ENCODE measurements at regions not wholly inside any gene's neighbourhood (a gene's known extent, or its start where the extent isn't known, plus 50 kb on each side); places are given as distances from the start of the nearest gene placed in this dataset.

- no peak overlapping the region for H2AFZ ChIP-seq (ENCODE audit: low read length)
- H3F3A ChIP-seq (ENCODE audit: insufficient read depth, low read length) = no peaks in the 10 kb centered on the region
- no peaks in the 10 kb centered on the region for H3K9me3 ChIP-seq (ENCODE audit: low read length)
- H3K36me3 ChIP-seq (ENCODE audit: insufficient read depth, low read length) = no peaks in the 10 kb centered on the region
- H3K4me3 ChIP-seq (ENCODE audit: low read depth, low read length, poor library complexity, severe bottlenecking) = no peak overlapping the region
- no peaks in the 10 kb centered on the region for H3K9me2 ChIP-seq (ENCODE audit: low read depth, low read length)
- TF ChIP-seq CTCF (IDR thresholded peaks at IDR 0.05; ENCODE audit: low read length) (peak; percentile 79), EZH2 (IDR thresholded peaks at IDR 0.05; ENCODE audit: borderline replicate concordance, low read length) (no peak)
- H3K27me3 ChIP-seq (ENCODE audit: insufficient read depth, low read length) = no peaks in the 10 kb centered on the region
- H3K9ac ChIP-seq (ENCODE audit: low read length) = no peak overlapping the region
- H4K20me1 ChIP-seq (ENCODE audit: insufficient read depth, low read length) = no peaks in the 10 kb centered on the region
- no peaks in the 10 kb centered on the region for H3K79me2 ChIP-seq (ENCODE audit: insufficient read depth, low read length)
- no peak overlapping the region for H3K4me2 ChIP-seq (ENCODE audit: low read length)
- H3K4me1 ChIP-seq (ENCODE audit: insufficient read depth, low read length, severe bottlenecking) = no peaks in the 10 kb centered on the region
- H3K27ac ChIP-seq (ENCODE audit: low read depth, low read length, poor library complexity, severe bottlenecking) = no peak overlapping the region
These were observed 279.3 kb upstream of the DDHD1 start for GRCh38 chr14:53432378-53432802.

- no peaks in the 10 kb centered on the region for H4K20me1 ChIP-seq (ENCODE audit: insufficient read depth, low read length)
- H3K4me2 ChIP-seq (ENCODE audit: low read length) = no peak overlapping the region
- no peak for TF ChIP-seq CTCF (IDR thresholded peaks at IDR 0.05; ENCODE audit: low read length)
- no peak for TF ChIP-seq EZH2 (IDR thresholded peaks at IDR 0.05; ENCODE audit: borderline replicate concordance, low read length)
These were observed 277.7 kb upstream of the DDHD1 start for GRCh38 chr14:53430870-53431269.

GRCh38 chr14:53412819-53413675, 259.9 kb upstream of the DDHD1 start:
- Histone ChIP-seq H3K79me2 (ENCODE audit: insufficient read depth, low read length) (no peaks in the 10 kb centered on the region), H3K36me3 (ENCODE audit: insufficient read depth, low read length) (no peaks in the 10 kb centered on the region), H3K4me3 (ENCODE audit: low read depth, low read length, poor library complexity, severe bottlenecking) (no peak overlapping the region), H4K20me1 (ENCODE audit: insufficient read depth, low read length) (no peaks in the 10 kb centered on the region), H3K9me3 (ENCODE audit: low read length) (no peaks in the 10 kb centered on the region), H3K4me2 (ENCODE audit: low read length) (no peak overlapping the region), H3K27me3 (ENCODE audit: insufficient read depth, low read length) (no peaks in the 10 kb centered on the region), H3K9ac (ENCODE audit: low read length) (no peak overlapping the region), H3F3A (ENCODE audit: insufficient read depth, low read length) (no peaks in the 10 kb centered on the region), H3K4me1 (ENCODE audit: insufficient read depth, low read length, severe bottlenecking) (no peaks in the 10 kb centered on the region), H3K9me2 (ENCODE audit: low read depth, low read length) (no peaks in the 10 kb centered on the region), H3K27ac (ENCODE audit: low read depth, low read length, poor library complexity, severe bottlenecking) (no peak overlapping the region), H2AFZ (ENCODE audit: low read length) (no peak overlapping the region)
- TF ChIP-seq CTCF (IDR thresholded peaks at IDR 0.05; ENCODE audit: low read length) (peak; percentile 52; the same call in 1 of the 2 replicates), EZH2 (IDR thresholded peaks at IDR 0.05; ENCODE audit: borderline replicate concordance, low read length) (no peak)

More at GRCh38 chr14:53430870-53431269, 277.7 kb upstream of the DDHD1 start:
- Histone ChIP-seq H3K79me2 (ENCODE audit: insufficient read depth, low read length) (no peaks in the 10 kb centered on the region), H3F3A (ENCODE audit: insufficient read depth, low read length) (no peaks in the 10 kb centered on the region), H3K9me2 (ENCODE audit: low read depth, low read length) (no peaks in the 10 kb centered on the region), H3K4me1 (ENCODE audit: insufficient read depth, low read length, severe bottlenecking) (no peaks in the 10 kb centered on the region), H3K9ac (ENCODE audit: low read length) (no peak overlapping the region), H2AFZ (ENCODE audit: low read length) (no peak overlapping the region), H3K4me3 (ENCODE audit: low read depth, low read length, poor library complexity, severe bottlenecking) (no peak overlapping the region), H3K27ac (ENCODE audit: low read depth, low read length, poor library complexity, severe bottlenecking) (no peak overlapping the region), H3K27me3 (ENCODE audit: insufficient read depth, low read length) (no peaks in the 10 kb centered on the region), H3K36me3 (ENCODE audit: insufficient read depth, low read length) (no peaks in the 10 kb centered on the region), H3K9me3 (ENCODE audit: low read length) (no peaks in the 10 kb centered on the region)
